ENCODE measurements at regions not wholly inside any gene's neighbourhood (a gene's known extent, or its start where the extent isn't known, plus 50 kb on each side); places are given as distances from the start of the nearest gene placed in this dataset.

- H3K9ac ChIP-seq (ENCODE audit: low read depth in 1 of 2, low read length in 2 of 2), result no peak overlapping the region
- TF ChIP-seq TAF1 (conservative IDR thresholded peaks at IDR 0.05) (no peak), ATF3 (IDR thresholded peaks at IDR 0.05) (no peak), HNF4A (conservative IDR thresholded peaks at IDR 0.05) (no peak), REST (IDR thresholded peaks at IDR 0.05) (no peak), RXRA (IDR thresholded peaks at IDR 0.05) (no peak), FOXA2 (IDR thresholded peaks at IDR 0.05) (no peak), GABPA (IDR thresholded peaks at IDR 0.05 in 1 of 2, conservative IDR thresholded peaks at IDR 0.05 in 1 of 2) (no peak), CTCF (IDR thresholded peaks at IDR 0.05; ENCODE audit: low read depth, low read length, missing input control) (no peak), SP1 (IDR thresholded peaks at IDR 0.05) (no peak), NR2F2 (IDR thresholded peaks at IDR 0.05) (no peak), YY1 (IDR thresholded peaks at IDR 0.05) (no peak), JUND (IDR thresholded peaks at IDR 0.05) (no peak), RAD21 (IDR thresholded peaks at IDR 0.05) (no peak), MAX (IDR thresholded peaks at IDR 0.05) (no peak), ZBTB33 (IDR thresholded peaks at IDR 0.05) (no peak), EGR1 (IDR thresholded peaks at IDR 0.05; ENCODE audit: low read depth in 2 of 2) (no peak), FOXA1 (IDR thresholded peaks at IDR 0.05) (no peak)
- H3K27me3 ChIP-seq (ENCODE audit: control insufficient read depth in 4 of 4, insufficient read depth in 4 of 4, low read length in 3 of 4), result no peaks in the 10 kb centered on the region
- H3K4me3 ChIP-seq (ENCODE audit: low read depth in 1 of 3, low read length in 3 of 3), result no peak overlapping the region
- H3K36me3 ChIP-seq (ENCODE audit: control insufficient read depth in 4 of 4, insufficient read depth in 3 of 4, low read depth in 1 of 4, low read length in 3 of 4), result no peaks in the 10 kb centered on the region
- WGBS, result 92% methylated on average over 4 of the region's 4 CpGs
- no peaks in the 10 kb centered on the region for H3K4me1 ChIP-seq (ENCODE audit: control insufficient read depth in 4 of 4, insufficient read depth in 4 of 4, low read length in 3 of 4)
- H3K27ac ChIP-seq (ENCODE audit: low read depth in 1 of 2, low read length in 2 of 2), result no peak overlapping the region
- H3K9me3 ChIP-seq (ENCODE audit: control insufficient read depth in 4 of 4, low read length in 3 of 4), result no peaks in the 10 kb centered on the region
- no peak for DNase-seq (ENCODE audit: low spot score)
These were observed 139.3 kb upstream of the CREB1 start for GRCh38 chr2:207390302-207391095.

Measured in liver (tissue), 8 donors.